COLO829 (cell line): ENCODE measurements at regions not wholly inside any gene's neighbourhood (a gene's known extent, or its start where the extent isn't known, plus 50 kb on each side); places are given as distances from the start of the nearest gene placed in this dataset.

Source experiments
- DNase-seq: peaks from one replicate; pipeline ENCODE4 v3.0.0; 2012; ENCODE audit warnings: low spot score

DNA sequence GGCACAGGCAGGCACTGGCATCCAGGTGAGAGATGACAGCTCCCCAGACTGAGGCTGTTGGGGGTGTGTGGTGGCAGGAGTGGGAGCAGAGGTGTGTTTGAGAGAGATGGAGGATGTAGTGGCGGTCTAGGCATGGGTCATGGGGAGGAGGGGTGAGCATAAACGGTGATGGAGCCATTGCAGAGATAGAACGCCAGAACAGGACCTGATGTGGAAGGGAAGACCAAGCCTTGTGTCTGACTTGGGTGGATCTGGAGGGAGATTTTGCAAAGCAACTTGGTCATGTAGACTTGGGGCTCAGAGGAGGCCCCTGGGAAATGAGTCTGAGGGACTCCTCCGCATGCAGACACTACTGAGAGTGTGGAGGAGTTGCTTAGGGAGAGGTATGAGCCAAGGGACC lies 50.0 kb upstream of the CLDN5 start:
- DNase-seq: no peak

DNA sequence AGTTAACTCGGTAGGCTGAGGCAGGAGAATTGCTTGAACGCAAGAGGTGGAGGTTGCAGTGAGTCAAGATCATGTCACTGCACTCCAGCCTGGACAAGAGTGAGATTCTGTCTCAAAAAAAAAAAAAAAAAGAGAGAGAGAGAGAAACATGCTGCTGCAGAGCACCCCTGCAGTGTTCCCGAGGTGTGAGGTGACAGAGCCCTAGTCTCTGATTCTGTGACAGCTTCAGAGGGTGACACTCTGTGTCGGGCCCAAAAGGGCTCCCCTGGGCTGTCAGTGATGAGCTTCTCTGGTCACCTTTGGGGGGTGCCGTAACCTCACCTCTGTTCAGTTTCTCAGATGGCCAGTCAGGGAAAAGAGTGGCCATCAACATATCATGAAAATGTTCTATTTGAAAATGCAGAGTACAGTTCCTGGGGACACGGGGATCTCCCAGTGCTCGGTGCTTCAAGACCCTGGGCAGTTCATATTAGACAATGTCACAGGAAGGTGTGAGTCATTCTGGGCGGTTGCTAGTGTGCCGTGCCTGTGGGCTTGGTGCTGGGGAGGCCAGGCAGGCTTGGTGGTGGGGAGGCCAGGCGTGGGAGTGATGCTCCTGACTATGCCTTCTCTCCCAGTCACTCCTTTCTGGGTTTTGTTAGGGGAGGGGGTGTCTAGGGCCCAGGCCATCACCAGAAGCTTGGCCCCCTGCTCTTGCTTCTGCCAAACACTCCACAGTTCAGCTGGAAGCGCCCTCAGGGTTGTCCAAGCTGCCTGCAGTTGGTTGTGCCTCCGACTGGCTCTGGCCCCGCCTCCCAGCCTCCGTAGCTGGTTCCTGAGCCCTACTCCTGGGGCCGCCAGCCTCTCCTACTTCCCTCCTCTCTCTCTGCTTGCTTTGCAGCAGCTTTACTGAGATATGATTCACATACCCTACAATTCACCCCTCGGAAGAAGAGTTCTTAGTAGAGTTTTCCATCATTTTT lies 52.5 kb upstream of the CLDN5 start:
- DNase-seq: no peak

DNA sequence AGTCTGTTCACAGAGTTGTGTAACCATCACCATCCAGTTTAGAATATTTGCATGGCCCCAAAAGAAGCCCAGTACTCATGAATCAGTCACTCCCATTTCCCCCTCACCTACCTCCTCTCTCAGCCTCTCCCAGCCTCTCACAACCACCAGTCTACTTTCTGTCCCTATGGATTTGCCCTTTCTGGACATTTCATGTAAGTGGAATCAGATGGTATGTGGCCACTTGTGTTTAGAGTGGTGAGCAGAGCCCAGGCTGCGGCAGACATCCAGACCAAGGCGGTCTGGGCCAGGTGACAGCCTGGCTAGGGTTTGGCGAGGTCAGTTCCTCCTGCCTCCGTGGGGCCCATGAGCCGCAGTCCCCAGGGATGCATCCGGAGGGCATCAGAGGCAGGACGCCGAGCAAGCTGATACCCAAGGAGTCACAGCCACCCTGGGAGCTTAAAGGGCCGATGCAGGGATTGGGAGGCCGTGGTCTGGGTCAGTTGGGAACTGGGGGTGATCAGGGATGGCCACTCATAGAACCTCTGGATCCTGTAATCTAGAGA lies 53.3 kb upstream of the CLDN5 start:
- DNase-seq: no peak

DNA sequence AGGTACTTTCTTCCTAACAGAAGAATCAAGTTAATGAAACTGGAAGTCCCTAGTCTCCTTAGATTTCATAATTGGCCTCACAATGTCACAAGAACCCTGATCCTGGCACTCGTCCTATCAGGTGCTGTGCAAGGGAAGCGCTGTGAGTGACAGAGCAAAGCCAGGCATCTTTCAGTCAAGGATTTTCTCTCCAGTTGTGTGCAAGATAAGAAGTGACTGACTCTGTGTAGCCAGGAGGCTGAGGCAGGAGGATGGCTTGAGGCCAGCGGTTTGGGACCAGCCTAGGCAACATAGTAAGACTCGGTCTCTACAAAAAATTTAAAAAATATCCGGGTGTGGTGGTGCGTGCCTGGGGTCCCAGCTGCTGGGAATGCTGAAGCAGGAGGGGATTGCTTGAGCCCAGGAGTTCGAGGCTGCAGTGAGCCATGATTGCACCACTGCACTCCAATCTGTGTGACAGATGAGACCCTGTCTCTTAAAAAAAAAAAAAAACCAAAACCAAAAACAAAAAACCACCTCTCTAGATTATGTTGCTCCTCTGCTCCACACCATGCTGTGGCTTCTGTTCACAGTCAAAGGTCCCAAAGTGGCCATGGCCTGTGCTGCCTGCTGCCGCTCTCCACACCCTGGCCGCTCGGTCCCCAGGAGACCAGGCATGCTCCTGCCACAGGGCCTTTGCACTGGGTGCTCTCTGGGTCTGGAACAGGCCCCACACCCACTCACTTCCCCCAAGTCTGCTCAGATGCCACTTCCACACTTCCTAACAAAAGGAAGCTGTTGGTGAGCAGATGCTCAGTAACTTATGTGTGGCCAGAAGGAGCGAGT lies 54.2 kb upstream of the CLDN5 start:
- DNase-seq: no peak

DNA sequence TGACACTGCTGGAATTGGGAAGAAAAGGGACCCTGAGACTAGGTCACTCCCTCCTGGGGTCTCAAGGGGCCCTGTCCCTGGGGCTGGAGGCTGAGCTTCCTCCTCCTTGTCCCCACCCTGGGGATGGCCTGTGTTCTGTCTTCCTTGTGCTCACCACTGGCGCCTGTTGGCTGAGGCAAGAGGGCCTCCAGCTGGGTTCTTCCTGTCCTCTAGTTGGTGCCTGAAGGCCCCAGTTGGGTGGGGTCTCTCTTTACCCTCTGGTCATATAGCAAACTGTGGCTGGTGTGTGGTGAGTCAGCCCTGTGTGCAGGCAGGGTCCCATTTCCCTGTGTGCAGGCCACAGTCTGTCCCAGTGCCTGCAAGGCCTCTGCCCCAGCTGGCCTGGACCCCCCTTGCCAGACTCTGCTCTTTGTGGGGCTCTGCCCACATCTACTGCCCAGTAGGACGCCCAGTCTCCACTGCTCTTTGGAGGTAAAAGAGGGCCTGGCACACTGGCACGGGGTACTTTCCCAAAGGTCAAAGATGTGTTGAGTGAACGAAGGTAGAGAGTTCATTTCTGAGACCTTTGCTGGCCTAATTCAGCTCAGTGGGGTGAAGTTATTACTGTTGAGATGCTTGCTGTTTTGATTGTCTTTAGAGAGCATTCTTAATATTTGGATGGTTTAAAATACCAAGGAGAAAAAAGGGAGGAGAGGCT lies 55.1 kb upstream of the CLDN5 start:
- DNase-seq: no peak

DNA sequence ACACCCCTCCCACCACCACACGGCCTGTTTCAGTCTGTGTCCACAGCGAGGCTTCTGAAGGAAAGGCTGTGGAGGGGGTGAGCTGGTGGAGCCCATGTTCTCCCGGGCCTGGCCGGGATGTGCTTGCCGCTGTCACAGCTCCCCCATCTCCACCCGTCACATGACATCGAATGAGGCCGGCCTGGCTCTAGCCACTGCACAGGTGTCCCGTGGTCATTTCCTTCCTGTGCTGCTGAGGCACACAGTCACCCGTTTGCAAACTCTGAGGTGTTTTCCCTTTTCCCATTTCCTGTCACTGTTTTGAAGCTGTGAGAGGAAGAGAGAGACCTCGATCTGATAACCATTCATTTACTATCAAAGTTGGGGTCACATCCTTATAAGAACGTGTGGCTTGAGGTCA lies 55.7 kb upstream of the CLDN5 start:
- DNase-seq: no peak

DNA sequence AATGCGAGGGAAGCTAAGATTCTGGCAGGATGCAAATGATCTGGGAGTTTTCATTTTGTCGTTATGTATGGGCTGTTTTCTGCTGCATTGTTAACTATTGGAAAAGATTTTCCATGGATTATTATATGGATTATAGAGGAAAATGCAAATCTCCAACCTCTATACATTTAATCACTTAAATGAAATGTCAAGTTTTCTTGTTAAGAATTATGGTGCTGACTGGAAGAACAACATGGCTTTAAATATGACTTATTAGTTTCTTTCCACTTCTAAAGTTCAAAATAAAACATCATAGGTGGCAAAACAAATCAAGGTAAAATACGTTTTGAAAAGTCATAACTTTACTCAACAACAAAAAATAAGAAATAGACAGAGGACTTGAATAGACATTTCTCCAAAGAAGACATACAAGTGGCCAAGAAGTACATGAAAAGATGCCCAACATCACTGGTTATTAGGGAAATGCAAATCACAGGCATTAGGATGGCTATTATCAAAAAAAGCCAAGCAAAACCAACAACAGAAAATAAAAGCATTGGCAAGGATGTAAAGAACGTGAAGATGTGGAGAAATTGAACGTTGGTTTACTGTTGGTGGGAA lies 56.2 kb upstream of the CLDN5 start:
- no peak for DNase-seq

DNA sequence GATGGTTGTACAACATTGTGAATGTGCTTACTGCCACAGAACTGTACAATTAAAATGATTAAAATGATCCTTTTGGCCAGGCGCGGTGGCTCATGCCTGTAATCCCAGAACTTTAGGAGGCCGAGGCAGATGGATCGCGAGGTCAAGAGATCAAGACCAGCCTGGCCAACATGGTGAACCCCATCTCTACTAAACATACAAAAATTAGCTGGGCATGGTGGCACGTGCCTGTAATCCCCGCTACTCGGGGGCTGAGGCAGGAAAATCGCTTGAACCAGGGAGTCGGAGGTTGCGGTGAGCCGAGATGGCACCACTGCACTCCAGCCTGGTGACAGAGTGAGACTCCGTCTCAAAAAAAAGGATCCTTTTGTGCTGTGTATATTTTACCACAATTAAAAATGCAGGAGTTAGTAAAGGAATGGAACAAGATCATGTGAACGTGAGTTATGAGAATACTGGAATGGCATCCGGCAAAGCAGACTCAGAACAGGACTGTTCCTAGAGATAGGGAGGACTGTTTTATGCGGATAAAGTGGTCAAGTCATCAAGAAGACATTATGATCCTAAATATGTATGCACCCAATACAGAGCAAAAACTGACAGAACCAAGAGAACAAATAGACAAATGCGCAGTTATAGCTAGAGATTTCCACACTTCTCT lies 58.0 kb upstream of the CLDN5 start:
- DNase-seq: no peak

DNA sequence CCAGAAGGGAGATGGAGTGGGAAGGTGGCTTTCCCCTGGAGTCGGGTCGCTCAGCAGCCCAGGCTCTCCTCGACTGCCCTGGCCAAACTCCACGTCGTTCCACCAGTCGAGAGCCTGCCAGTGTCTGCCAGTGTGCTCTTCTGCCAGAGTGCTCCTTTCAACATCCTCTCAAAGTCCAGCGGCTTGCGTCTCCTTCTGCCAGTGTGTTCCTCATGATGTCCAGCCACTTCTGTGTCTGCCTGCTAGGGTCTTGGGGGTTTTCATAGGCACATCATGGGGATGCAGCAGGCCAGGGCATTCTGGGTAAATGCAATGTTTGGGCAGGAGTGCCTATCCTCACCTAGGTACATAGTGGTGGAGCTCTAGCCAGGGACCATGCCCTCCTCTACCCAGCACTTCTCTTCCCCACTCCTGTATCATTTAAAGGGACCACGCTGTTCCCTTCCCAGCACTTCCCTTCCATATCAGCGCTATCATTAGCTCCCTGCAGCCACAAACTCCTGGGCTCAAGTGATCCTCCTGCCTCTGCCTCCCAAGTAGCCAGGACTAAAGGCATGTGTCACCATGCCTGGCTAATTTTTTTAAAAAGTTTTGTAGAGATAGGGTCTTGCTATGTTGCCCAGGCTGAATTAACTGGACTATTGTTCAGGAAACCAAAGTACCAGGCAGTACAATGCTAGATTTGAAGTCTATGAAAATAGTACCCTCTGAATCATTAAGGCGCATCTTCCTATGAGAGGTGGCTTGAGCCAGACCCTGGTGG lies 62.9 kb upstream of the CLDN5 start:
- DNase-seq: no peak

DNA sequence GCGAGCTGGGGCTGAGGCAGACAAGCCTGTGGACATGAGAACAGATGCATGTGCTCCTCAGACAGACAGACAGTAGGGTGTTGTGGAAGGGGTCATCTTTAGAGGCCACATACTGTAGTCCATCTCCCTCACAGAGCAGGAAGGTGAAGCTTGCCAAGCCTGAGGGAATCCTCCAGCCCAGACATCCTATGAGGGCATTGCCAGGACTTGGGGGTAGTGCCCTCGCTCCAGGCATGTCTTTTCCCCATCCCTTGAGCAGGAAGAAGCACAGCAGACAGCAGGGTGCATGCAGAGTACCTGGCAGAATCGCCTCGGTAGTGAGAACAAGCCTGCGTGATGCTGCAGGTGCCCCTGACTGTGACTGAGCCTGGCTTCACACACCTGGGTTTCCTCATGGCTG lies 66.5 kb upstream of the CLDN5 start:
- no peak for DNase-seq

DNA sequence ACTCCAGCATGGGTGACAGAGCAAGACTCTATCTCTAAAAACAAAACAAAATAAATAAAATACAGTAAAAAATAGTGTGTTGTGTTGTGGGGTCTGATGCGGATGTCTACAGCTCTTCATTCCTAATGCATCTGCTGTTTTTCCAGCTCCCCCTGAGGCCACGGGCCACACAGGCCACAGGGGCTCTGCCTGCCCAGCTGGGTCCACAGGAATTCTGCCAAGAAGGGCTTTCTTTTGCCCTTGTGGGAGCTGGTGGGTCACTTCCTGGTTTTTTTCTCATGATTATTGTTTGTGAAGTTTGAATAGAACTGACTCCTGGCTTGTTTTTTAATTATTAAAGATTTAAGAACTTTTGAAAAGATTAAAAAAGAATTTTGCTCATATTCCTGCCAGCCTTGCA lies 67.4 kb upstream of the CLDN5 start:
- no peak for DNase-seq

DNA sequence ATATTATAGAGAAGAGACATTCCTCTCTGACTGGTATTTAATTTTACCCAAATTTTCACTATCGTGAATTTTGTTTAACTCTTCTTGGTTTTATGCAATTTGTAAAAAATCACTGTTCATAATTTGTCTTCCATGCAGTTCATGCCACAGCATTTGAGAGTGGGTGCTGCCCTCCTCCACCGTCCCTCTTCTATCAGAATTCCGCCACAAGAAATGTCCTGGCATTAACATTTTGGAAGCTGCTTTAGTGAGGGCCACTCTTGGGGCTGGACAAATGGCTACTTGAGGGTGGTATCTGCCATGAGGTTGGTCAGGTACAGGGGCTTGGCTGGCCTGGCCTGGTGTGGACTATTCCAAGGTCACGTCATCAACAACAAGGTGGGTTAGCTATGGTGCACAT lies 68.3 kb upstream of the CLDN5 start:
- DNase-seq: no peak

DNA sequence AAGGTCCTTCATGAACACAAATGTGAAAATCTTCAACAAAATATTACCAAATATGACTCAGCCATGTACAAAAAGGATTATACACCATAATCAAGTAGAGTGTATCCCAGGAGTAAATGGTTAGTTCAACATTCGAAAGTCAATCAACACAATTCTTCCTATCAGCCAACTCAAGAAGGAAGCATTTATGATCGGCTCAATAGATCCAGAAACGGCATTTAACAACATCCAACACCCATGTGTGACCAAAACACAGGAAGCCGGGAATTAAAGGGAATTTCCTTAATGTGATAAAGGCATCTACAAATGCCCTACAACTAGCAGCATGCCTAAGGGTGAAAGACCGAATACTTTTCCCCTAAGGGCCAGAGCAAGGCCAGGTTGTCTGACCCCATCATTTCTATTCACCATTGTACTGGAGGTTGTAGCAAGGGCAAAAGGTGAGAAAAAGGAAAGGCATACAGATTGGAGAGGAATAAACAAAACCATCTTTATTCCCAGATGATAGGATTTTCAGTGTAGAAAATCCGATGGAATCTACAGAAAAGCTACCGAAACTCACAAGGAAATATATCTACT lies 69.9 kb upstream of the CLDN5 start:
- DNase-seq: peak; percentile 35

DNA sequence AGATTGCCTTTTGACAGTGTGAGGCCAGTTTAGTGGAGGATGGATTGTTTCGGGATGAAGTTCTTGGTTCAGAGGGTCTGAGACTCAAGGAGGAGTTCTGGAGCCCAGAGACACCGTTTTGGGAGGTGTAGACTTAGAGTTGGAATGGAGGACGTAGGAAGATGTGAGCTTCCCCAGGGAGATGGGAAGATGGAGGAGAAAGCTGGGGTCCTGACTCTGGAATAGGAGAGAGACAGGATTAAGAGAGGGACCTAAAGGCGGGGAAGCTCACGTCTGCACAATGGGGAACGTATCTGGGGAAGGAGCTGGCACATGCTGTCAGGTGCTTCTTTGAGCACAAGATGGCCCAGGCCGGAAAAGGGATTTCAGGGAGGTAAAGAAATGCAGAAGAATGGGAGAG lies 71.3 kb upstream of the CLDN5 start:
- DNase-seq: no peak

DNA sequence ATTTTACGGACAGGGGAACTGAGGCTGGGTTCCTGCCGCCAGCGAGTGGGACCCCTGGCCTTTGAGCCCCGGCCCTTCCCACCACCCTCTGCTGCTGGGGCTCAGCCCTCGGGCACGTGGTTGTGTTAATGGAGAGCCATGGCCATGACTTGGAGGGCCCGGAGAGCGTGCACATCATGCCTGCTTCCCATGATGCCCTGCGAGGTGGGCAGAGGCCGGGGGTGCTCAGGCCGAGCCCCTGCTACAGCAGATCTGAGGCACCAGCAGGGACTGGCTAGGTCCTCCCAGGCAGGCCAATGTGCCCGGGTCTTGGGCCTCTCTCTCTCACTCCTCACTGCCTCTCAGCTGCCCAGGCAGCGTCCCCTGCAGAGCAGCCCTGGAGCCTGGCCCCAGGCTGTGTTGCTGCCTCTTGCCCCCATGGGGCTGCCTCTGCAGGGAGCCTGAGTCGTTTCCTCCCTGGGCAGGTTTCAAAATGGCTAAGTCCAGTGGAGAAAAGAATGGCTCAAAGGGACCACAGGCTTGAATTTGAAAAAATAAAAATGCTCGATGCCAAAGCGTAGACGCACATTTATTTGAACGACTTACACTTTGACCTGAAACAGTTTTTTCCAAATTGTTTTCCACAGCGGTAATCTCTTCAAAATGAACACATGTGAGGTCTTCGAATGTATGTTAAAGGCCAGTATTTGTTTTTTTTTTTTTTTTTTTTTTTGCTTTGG lies 72.6 kb upstream of the CLDN5 start:
- no peak for DNase-seq

DNA sequence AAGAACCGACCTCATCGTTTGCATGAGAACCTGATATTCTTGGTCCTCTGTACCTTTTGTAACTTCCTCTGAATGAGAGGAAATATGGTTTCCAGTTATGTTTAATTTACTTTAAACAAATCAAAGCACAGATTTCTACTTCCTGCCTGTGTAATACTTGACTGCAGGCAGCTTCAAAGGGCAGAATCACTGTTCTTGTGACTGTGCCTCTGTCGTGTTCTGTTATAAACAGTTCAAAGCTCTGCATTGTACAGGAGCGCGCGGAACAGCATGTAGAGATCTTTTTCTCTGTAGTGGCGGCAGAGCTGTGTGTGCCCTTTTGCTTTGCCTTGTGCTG lies 73.2 kb upstream of the CLDN5 start:
- DNase-seq: peak; percentile 44

DNA sequence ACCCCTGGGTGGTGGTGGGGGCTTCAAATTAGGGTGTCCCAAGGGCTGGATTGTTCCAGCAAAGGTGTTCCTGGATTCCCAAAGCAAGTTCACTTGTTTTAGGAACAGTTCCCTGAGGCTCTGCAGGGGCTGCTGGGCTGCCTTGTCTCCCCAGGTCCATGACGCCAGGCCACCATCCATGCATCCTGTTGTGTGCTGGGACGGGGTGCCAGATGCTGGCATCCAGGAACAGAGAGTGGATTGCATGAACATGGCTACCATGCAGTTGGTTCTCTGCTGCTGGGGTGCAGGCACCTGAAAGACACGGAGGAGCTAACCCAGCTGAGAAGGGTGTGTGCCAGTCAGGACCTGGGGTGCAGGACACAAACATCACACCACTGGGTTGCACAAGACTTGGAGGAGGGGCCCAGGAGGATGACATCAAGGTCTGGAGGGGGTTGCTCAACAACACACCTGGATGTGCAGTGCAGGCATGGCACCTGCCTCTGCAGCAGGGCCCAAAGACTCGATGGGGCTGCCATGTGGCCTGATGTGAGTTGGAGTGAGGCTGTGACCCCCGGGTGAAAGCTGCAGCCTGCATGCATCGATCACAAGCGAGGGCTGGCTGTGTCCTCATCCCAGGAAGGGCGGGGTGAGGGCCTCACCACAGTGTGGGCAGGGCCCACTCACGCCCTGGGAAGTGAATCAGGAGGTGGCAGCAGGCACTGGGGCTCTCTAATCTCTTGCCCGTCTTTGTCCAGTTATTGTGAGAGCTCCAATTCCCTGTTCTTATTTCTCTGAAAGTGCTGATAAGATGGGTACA lies 74.0 kb upstream of the CLDN5 start:
- DNase-seq: no peak

DNA sequence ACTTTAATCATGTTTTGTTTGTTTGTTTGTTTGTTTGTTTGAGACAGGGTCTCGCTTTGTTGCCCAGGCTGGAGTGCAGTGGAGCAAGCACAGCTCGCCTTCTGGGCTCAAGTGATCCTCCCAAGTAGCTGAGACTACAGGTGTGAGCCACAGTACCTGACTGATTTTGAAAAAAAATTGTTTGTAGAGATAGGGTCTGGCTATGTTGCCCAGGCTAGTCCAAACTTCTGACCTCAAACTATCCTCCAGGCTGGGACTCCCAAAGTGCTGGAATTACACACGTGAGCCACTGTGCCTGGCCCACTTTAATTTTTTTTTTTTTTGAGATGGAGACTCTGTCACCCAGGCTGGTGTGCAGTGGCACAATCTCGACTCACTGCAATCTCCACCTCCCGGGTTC lies 74.8 kb upstream of the CLDN5 start:
- DNase-seq: no peak
